HFF-Myc (cell line): ENCODE measurements at regions not wholly inside any gene's neighbourhood (a gene's known extent, or its start where the extent isn't known, plus 50 kb on each side); places are given as distances from the start of the nearest gene placed in this dataset.

ENCODE experiments used
- DNase-seq: peaks from one replicate; pipeline ENCODE4 v3.0.0-alpha.2; 2011; ENCODE audit warnings: low read depth; ENCODE audit errors: extremely low read depth
- H3K4me3 ChIP-seq: replicated peaks from 2 replicates; pipeline ENCODE4 v1.5.1; 2011; ENCODE audit warnings: low read depth, mild to moderate bottlenecking, control low read depth, low read length
- TF ChIP-seq, protein P1 (sequence below): IDR thresholded peaks from 2 replicates; pipeline ENCODE4 v1.5.1; 2012; ENCODE audit warnings: mild to moderate bottlenecking, low read depth, low read length, control low read depth; ENCODE audit errors: missing control alignments

DNA sequence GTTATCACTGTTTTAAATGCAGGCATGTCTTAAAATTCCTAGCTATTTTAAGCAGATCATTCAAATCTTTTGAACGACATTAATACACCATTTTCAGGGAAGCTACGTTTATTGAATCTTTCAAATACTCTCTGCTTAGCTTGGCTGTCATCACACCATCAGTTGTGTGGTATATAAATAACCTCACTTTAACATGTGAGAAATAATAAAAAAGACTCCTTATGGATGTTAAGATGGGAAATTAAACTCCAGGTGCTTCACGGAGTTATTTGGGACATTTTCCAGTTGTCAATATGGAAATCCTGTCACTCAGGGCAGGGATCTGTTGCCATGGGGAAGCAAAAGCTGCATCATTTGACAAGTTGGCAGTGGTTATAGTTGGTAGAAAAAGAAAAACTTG is 649.2 kb upstream of the CDH2 start:
- TF ChIP-seq, protein P1, sequence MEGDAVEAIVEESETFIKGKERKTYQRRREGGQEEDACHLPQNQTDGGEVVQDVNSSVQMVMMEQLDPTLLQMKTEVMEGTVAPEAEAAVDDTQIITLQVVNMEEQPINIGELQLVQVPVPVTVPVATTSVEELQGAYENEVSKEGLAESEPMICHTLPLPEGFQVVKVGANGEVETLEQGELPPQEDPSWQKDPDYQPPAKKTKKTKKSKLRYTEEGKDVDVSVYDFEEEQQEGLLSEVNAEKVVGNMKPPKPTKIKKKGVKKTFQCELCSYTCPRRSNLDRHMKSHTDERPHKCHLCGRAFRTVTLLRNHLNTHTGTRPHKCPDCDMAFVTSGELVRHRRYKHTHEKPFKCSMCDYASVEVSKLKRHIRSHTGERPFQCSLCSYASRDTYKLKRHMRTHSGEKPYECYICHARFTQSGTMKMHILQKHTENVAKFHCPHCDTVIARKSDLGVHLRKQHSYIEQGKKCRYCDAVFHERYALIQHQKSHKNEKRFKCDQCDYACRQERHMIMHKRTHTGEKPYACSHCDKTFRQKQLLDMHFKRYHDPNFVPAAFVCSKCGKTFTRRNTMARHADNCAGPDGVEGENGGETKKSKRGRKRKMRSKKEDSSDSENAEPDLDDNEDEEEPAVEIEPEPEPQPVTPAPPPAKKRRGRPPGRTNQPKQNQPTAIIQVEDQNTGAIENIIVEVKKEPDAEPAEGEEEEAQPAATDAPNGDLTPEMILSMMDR: no peak
- no peak for DNase-seq
- no peak overlapping the region for H3K4me3 ChIP-seq

DNA sequence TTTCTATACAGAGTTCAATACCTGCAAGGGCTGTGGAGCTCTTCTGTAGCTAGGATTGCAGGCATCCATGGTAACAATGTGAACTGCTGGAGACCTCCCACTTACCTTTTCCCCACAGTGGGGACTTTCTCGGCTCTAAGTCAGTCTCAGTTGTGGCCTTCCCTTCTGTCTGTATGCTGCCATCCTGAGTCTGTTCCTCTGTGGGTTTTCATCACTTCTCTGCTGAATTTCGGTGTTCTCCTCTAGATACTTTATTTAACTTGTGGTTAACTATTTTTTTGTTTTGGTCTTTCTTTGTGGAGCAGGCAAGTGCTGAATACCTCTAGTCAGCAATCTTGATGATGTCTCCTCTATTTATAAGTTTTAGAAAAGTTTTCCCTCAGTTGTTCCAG is 647.2 kb upstream of the CDH2 start:
- no peak for DNase-seq
- TF ChIP-seq, protein P1: no peak

DNA sequence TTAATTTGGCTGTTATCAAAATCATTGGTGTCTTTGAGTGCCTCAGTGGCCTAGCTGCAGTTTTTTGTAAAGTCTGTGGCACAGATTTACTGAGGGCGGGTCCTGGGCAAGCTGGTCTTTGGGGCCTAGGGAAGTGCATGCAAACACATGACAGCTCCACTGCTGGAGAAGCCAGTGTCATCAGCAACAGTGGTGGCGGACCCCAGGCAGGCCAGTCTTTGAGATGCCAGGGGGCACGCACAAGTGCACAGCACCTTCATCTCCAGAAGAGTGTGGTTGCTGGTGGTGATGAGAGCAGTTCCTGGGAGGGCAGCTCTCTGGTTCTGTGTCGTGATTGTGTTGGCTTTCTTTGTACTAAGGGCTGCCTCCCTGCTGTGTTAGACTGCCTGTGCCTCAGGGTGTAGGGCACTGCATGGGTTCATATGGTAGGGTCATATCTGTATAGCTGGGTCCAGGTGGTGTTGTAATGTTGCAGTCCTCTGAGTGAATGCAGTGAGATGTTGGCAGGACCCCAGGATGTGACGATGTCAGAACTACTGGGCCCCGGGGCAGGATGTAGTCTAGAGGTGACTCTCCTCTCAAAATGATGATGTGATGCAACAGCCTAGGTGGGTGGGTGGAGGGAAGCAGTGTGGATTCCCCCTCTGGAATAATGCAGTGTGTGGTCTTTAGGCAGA is 646.7 kb upstream of the CDH2 start:
- TF ChIP-seq, protein P1: no peak
- no peak for DNase-seq
- H3K4me3 ChIP-seq: no peak overlapping the region

More for the DNA sequence above, 647.2 kb upstream of the CDH2 start:
- H3K4me3 ChIP-seq: no peak overlapping the region

DNA sequence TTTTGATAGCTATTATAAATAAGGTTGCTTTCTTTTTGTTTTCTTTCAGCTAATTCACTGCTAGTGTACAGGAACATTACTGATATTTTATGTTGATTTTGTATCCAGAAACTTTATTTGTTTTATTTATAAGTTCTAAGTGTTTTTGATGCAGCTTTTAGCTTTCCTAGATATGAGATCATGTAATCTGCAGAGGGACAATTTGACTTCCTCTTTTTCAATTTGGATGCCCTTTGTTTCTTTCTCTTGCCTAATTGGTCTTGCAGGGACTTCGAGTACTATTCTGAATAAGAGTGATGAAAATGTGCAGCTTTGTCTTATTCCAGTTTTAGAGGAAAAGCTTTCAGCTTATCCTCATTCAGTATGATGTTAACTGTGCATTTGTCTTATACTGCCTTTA is 643.4 kb upstream of the CDH2 start:
- no peak for DNase-seq
- no peak overlapping the region for H3K4me3 ChIP-seq
- TF ChIP-seq, protein P1: no peak

DNA sequence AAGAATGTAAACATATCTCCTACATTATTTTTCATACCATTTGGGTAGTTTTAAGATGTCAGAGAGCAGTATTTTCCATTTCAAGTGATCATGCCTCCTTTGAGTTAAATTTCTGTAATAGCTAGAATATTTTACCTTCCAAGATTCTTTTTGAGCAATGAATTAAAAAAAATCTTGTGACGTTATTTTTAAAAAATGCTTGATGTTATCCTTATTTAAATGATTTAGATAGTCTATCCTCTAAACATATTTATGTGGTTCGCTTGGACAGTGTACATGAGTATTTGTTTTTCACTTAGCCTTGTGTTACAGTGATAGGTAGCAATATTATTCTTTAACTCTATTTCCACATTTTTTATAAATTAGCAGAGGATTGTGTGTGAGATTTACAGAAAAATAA is 639.2 kb upstream of the CDH2 start:
- TF ChIP-seq, protein P1: no peak
- no peak overlapping the region for H3K4me3 ChIP-seq
- DNase-seq: no peak

DNA sequence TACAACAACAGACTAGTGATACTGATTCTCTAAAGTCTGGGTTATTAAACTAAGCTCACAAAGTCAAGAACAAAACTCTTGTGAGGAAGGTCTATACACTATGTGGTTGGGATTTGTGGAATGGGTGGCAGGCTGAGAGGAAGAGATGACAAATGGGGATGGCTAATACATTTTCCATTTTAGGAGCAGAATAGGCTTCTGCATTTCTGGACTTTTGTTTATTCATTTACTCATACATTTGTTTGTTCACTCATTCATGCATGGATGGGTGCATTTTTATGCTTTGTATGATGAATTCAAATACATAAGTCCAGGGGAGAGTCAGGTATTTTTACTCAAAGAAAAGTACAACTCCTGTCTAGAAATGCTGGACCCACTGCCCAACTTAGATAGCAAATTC is 637.4 kb upstream of the CDH2 start:
- TF ChIP-seq, protein P1: no peak
- no peak overlapping the region for H3K4me3 ChIP-seq

DNA sequence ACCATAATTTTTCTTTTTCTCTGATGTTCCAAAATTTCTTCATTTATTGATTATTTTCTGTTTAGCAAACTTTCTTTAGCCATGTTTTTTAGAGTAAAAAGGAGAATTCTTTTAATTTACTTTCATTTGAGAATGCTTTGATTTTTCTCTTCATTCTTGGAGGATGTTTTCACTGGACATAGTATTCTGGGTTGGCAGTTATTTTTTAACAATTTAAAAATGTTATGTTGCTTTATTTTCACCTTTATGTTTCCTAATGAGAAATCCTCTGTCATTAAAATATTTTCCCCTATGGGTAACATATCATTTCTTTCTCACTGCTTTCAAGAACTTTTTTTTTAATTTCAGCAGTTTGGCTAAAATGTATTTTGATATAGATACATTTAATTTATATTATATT is 631.4 kb upstream of the CDH2 start:
- H3K4me3 ChIP-seq: no peak overlapping the region
- no peak for DNase-seq
- TF ChIP-seq, protein P1: no peak

More for the DNA sequence above, 637.4 kb upstream of the CDH2 start:
- DNase-seq: no peak
